CD14-positive monocyte (primary cell): ENCODE measurements at regions not wholly inside any gene's neighbourhood (a gene's known extent, or its start where the extent isn't known, plus 50 kb on each side); places are given as distances from the start of the nearest gene placed in this dataset.

Source experiments
- DNase-seq, 3 donors: peaks; one replicate each; pipeline ENCODE4 v3.0.0-alpha.2; 2011 to 2022
- H2AFZ ChIP-seq: 2 replicates; pipeline ENCODE4 v1.6.0; 2012; ENCODE audit warnings: mild to moderate bottlenecking, low read depth, low read length, inconsistent platforms; ENCODE audit not compliant: insufficient read depth, poor library complexity, severe bottlenecking
- H3K27ac ChIP-seq, 2 donors: 1 replicate in 1 of 2; 2 replicates in 1 of 2; pipeline ENCODE4 v1.5.1; 2012 to 2013; ENCODE audit warnings: low read length in 2 of 2, control low read depth in 1 of 2, inconsistent platforms in 1 of 2, low read depth in 1 of 2, mild to moderate bottlenecking in 1 of 2
- H3K27me3 ChIP-seq, 2 donors: one replicate each; pipeline versions ENCODE4 v1.6.0 to v1.6.1; 2011 to 2013; ENCODE audit warnings: low read length in 2 of 2; ENCODE audit not compliant: control insufficient read depth in 2 of 2, insufficient read depth in 2 of 2
- H3K36me3 ChIP-seq, 2 donors: replicated peaks in 1 of 2; 1 replicate in 1 of 2; 2 replicates in 1 of 2; pipeline versions ENCODE4 v1.5.1 to v1.6.1; 2012 to 2013; ENCODE audit warnings: low read length in 2 of 2, control low read depth in 1 of 2, inconsistent platforms in 1 of 2, mild to moderate bottlenecking in 1 of 2; ENCODE audit not compliant: insufficient read depth in 2 of 2, control insufficient read depth in 1 of 2
- H3K4me1 ChIP-seq, 2 donors: 1 replicate in 1 of 2; 2 replicates in 1 of 2; pipeline versions ENCODE4 v1.5.1 to v1.6.1; 2012 to 2013; ENCODE audit warnings: low read length in 2 of 2, control low read depth in 1 of 2, inconsistent platforms in 1 of 2, mild to moderate bottlenecking in 1 of 2, moderate library complexity in 1 of 2; ENCODE audit not compliant: insufficient read depth in 2 of 2, control insufficient read depth in 1 of 2
- H3K4me2 ChIP-seq: replicated peaks from 2 replicates; pipeline ENCODE3; 2012; ENCODE audit warnings: low read length, moderate library complexity, mild to moderate bottlenecking; ENCODE audit not compliant: poor library complexity, severe bottlenecking; ENCODE audit errors: extremely low read depth
- H3K4me3 ChIP-seq, 3 experiments: fragments of 200-600 bp in 1 of 3; sonication (generic) in 1 of 3; replicated peaks in 1 of 3; 1 replicate in 2 of 3; 2 replicates in 1 of 3; pipeline ENCODE4 v1.5.1; 2011 to 2013; ENCODE audit warnings: low read length in 3 of 3, mild to moderate bottlenecking in 3 of 3, control low read depth in 2 of 3, low read depth in 2 of 3, inconsistent platforms in 1 of 3, moderate library complexity in 1 of 3
- H3K79me2 ChIP-seq: 2 replicates; pipeline ENCODE4 v1.6.0; 2012; ENCODE audit warnings: mild to moderate bottlenecking, control low read depth, inconsistent platforms, low read length, moderate library complexity; ENCODE audit not compliant: insufficient read depth
- H3K9ac ChIP-seq: 2 replicates; pipeline ENCODE4 v1.6.0; 2017; ENCODE audit warnings: low read length, mild to moderate bottlenecking; ENCODE audit not compliant: insufficient read depth, poor library complexity, severe bottlenecking
- H3K9me3 ChIP-seq, 2 donors: replicated peaks in 1 of 2; 1 replicate in 1 of 2; 2 replicates in 1 of 2; pipeline versions ENCODE4 v1.5.1 to v1.6.1; 2012 to 2013; ENCODE audit warnings: low read length in 2 of 2, control low read depth in 1 of 2; ENCODE audit not compliant: control insufficient read depth in 1 of 2, insufficient read depth in 1 of 2
- H4K20me1 ChIP-seq: 2 replicates; pipeline ENCODE4 v1.6.0; 2012; ENCODE audit warnings: mild to moderate bottlenecking, low read length, control low read depth, moderate library complexity; ENCODE audit not compliant: insufficient read depth
- H3K27ac Mint-ChIP-seq, 7 donors: one replicate each; pipeline ENCODE4 v1.8.0; 2020; ENCODE audit warnings: mild to moderate bottlenecking in 7 of 7, mixed read lengths in 7 of 7, moderate library complexity in 6 of 7, inconsistent platforms in 2 of 7
- H3K27me3 Mint-ChIP-seq, 3 donors: one replicate each; pipeline ENCODE4 v1.8.0; 2021 to 2022; ENCODE audit warnings: low read depth in 3 of 3, mild to moderate bottlenecking in 3 of 3, mixed read lengths in 3 of 3, moderate library complexity in 3 of 3, inconsistent platforms in 1 of 3
- H3K36me3 Mint-ChIP-seq, 2 donors: one replicate each; pipeline ENCODE4 v1.8.0; 2020; ENCODE audit warnings: mixed read lengths in 2 of 2, inconsistent platforms in 1 of 2, mild to moderate bottlenecking in 1 of 2
- H3K4me1 Mint-ChIP-seq: one replicate; pipeline ENCODE4 v1.8.0; 2020; ENCODE audit warnings: mild to moderate bottlenecking, mixed read lengths
- H3K4me3 Mint-ChIP-seq, 2 donors: one replicate each; pipeline ENCODE4 v1.8.0; 2020; ENCODE audit warnings: mild to moderate bottlenecking in 2 of 2, mixed read lengths in 2 of 2, moderate library complexity in 1 of 2
- H3K9me3 Mint-ChIP-seq, 7 donors: one replicate each; pipeline ENCODE4 v1.8.0; 2020 to 2022; ENCODE audit warnings: mixed read lengths in 7 of 7, mild to moderate bottlenecking in 6 of 7, moderate library complexity in 6 of 7, inconsistent platforms in 2 of 7
- CTCF ChIP-seq: fragments of 200-600 bp; IDR thresholded peaks from one replicate; pipeline ENCODE4 v1.8.0; 2022; ENCODE audit warnings: antibody characterized with exemption, mild to moderate bottlenecking
- WGBS: methylation state at CpG from one replicate; pipeline ENCODE4 v1.1.5; 2013; ENCODE audit warnings: missing lambda C conversion rate; ENCODE audit not compliant: insufficient coverage; 5-methylcytosine and 5-hydroxymethylcytosine counted together
- intact Hi-C, 2 donors: fragments of 100-400 bp; cut with micrococcal nuclease; formaldehyde crosslinking; loops; one replicate each; pipeline versions ENCODE4 v1.15.0 to v1.15.1; 2023

GRCh38 chrX:7542587-7543380 lies 300.2 kb upstream of the VCX start:
- Histone ChIP-seq H4K20me1 (no peaks in the 10 kb centered on the region), H3K9me3 (peaks cover 0 to 5% of the 10 kb centered on the region in 2 donors), H3K36me3 (no peaks in the 10 kb centered on the region), H2AFZ (no peak overlapping the region), H3K4me3 (no peak overlapping the region), H3K4me1 (no peaks in the 10 kb centered on the region), H3K27me3 (no peaks in the 10 kb centered on the region), H3K9ac (no peak overlapping the region), H3K4me2 (no peak overlapping the region), H3K79me2 (no peaks in the 10 kb centered on the region), H3K27ac (no peak overlapping the region)
- Mint-ChIP-seq H3K4me1 (no peaks in the 10 kb centered on the region), H3K36me3 (no peaks in the 10 kb centered on the region), H3K27ac (no peak overlapping the region), H3K9me3 (peaks cover 2 to 14% (median 6%) of the 10 kb centered on the region in 7 donors), H3K4me3 (no peak overlapping the region), H3K27me3 (peaks cover 0 to 2% (median 0%) of the 10 kb centered on the region in 3 donors)
- no peak for TF ChIP-seq CTCF
- no peak for DNase-seq
- 100% methylated on average over 3 of the region's 6 CpGs for WGBS
- intact Hi-C loops, result no loop called here

GRCh38 chrX:7522860-7523259 lies 320.1 kb upstream of the VCX start:
- Mint-ChIP-seq H3K27ac (no peak overlapping the region), H3K4me3 (no peak overlapping the region), H3K9me3 (peaks cover 4 to 11% (median 7%) of the 10 kb centered on the region in 7 donors), H3K27me3 (peaks cover 0 to 2% (median 2%) of the 10 kb centered on the region in 3 donors), H3K4me1 (no peaks in the 10 kb centered on the region), H3K36me3 (no peaks in the 10 kb centered on the region)
- H3K4me3 ChIP-seq, result no peak overlapping the region
- H3K4me2 ChIP-seq, result no peak overlapping the region
- DNase-seq, result no peak
- no peak for TF ChIP-seq CTCF
- no CpG with 5 or more reads among the region's 2 CpGs for WGBS
- H3K79me2 ChIP-seq, result no peaks in the 10 kb centered on the region
- H3K4me1 ChIP-seq, result no peaks in the 10 kb centered on the region
- H2AFZ ChIP-seq, result no peak overlapping the region
- intact Hi-C loops, result no loop called here
- H3K36me3 ChIP-seq, result no peaks in the 10 kb centered on the region
- H3K27ac ChIP-seq, result no peak overlapping the region
- peaks cover 0 to 4% of the 10 kb centered on the region in 2 donors for H3K9me3 ChIP-seq
- no peak overlapping the region for H3K9ac ChIP-seq
- H4K20me1 ChIP-seq, result no peaks in the 10 kb centered on the region
- H3K27me3 ChIP-seq, result no peaks in the 10 kb centered on the region
